Esophagus muscularis mucosa (tissue), 3 donors: ENCODE measurements at regions not wholly inside any gene's neighbourhood (a gene's known extent, or its start where the extent isn't known, plus 50 kb on each side); places are given as distances from the start of the nearest gene placed in this dataset.

Experiments used
- POLR2A ChIP-seq: fragments of 450-650 bp; IDR thresholded peaks from one replicate; pipeline ENCODE4 v1.6.1; 2017; ENCODE audit warnings: antibody characterized with exemption, moderate library complexity, mild to moderate bottlenecking, low read depth
- TF ChIP-seq, protein P1 (sequence below), 3 experiments: fragments of 200-600 bp in 2 of 3; fragments of 450-650 bp in 1 of 3; sonication (generic) in 2 of 3; IDR thresholded peaks; one replicate each; pipeline ENCODE4 v1.5.1; 2017 to 2019; ENCODE audit warnings: antibody characterized with exemption in 3 of 3, mild to moderate bottlenecking in 2 of 3, moderate library complexity in 1 of 3

DNA sequence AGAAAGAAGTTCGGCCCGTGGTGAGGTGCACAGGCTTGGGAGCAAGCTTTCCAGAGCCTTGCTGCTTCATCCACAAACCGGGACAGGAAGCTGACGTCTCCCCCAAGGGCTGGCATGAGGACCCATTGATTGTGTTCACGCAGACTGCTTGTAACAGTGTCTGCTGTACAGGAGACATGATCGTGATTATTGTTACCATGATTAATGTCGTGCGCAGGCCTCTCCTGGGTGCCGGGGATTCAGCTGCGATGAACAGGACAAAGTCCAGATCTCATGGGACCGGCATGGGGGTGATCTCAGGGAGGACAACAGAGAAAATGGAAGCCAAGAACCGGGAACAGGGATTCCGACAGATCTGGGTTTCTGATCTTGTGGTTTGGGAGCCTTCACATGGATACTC lies 219.9 kb downstream of the BRD1 start:
- TF ChIP-seq POLR2A = no peak
- TF ChIP-seq, protein P1, sequence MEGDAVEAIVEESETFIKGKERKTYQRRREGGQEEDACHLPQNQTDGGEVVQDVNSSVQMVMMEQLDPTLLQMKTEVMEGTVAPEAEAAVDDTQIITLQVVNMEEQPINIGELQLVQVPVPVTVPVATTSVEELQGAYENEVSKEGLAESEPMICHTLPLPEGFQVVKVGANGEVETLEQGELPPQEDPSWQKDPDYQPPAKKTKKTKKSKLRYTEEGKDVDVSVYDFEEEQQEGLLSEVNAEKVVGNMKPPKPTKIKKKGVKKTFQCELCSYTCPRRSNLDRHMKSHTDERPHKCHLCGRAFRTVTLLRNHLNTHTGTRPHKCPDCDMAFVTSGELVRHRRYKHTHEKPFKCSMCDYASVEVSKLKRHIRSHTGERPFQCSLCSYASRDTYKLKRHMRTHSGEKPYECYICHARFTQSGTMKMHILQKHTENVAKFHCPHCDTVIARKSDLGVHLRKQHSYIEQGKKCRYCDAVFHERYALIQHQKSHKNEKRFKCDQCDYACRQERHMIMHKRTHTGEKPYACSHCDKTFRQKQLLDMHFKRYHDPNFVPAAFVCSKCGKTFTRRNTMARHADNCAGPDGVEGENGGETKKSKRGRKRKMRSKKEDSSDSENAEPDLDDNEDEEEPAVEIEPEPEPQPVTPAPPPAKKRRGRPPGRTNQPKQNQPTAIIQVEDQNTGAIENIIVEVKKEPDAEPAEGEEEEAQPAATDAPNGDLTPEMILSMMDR (IDR thresholded peaks at IDR 0.05) = no peak
